ENCODE measurements at regions not wholly inside any gene's neighbourhood (a gene's known extent, or its start where the extent isn't known, plus 50 kb on each side); places are given as distances from the start of the nearest gene placed in this dataset.

GRCh38 chr1:226491093-226491850 lies 57.3 kb upstream of the STUM start:
- DNase-seq, result peak in 1 of 2 experiments; percentile 8

- DNase-seq, result no peak
Observed at GRCh38 chr1:226492426-226493137, 56.0 kb upstream of the STUM start.

- no peak for DNase-seq
Observed at GRCh38 chr1:226494092-226494609, 54.4 kb upstream of the STUM start.

- no peak for DNase-seq
Observed at GRCh38 chr1:226495716-226496115, 52.8 kb upstream of the STUM start.

- no peak for DNase-seq
Observed at GRCh38 chr1:226496453-226497015, 52.0 kb upstream of the STUM start.

- no peak for DNase-seq
Observed at GRCh38 chr1:226497276-226497833, 51.2 kb upstream of the STUM start.

- no peak for DNase-seq
Observed at GRCh38 chr1:226497991-226498639, 50.4 kb upstream of the STUM start.

GRCh38 chr1:226498640-226499008 lies 49.9 kb upstream of the STUM start:
- DNase-seq, result no peak
